HG03469 (cell line): ENCODE measurements at regions not wholly inside any gene's neighbourhood (a gene's known extent, or its start where the extent isn't known, plus 50 kb on each side); places are given as distances from the start of the nearest gene placed in this dataset.
A peak's percentile ranks its signal among the peaks of the same experiment; 100 is the strongest.

ENCODE experiments used
- ATAC-seq: cut with Tn5 transposase; IDR thresholded peaks from one replicate; pipeline ENCODE4 v1.9.1; 2021; ENCODE audit warnings: mild to moderate bottlenecking, moderate library complexity, moderate number of reproducible peaks; ENCODE audit not compliant: unreplicated experiment

- ATAC-seq, result no peak
These were observed 119.6 kb downstream of the MTX2 start for GRCh38 chr2:176388861-176389260.

GRCh38 chr2:176390276-176391147, 121.3 kb downstream of the MTX2 start:
- ATAC-seq, result no peak

GRCh38 chr2:176391148-176391419, 121.8 kb downstream of the MTX2 start:
- ATAC-seq, result no peak

- ATAC-seq, result no peak
These were observed 123.0 kb downstream of the MTX2 start for GRCh38 chr2:176392249-176392648.

- ATAC-seq, result no peak
These were observed 123.6 kb downstream of the MTX2 start for GRCh38 chr2:176392744-176393414.

GRCh38 chr2:176395273-176395854, 126.1 kb downstream of the MTX2 start:
- no peak for ATAC-seq

- no peak for ATAC-seq
These were observed 129.2 kb downstream of the MTX2 start for GRCh38 chr2:176398243-176399073.

GRCh38 chr2:176399074-176399598, 129.9 kb downstream of the MTX2 start:
- no peak for ATAC-seq

GRCh38 chr2:176405477-176405876, 136.2 kb downstream of the MTX2 start:
- peak; percentile 52 for ATAC-seq

GRCh38 chr2:176407706-176408105, 138.5 kb downstream of the MTX2 start:
- no peak for ATAC-seq

- no peak for ATAC-seq
These were observed 140.4 kb downstream of the MTX2 start for GRCh38 chr2:176409671-176410070.

- ATAC-seq, result no peak
These were observed 142.9 kb downstream of the MTX2 start for GRCh38 chr2:176412136-176412535.

GRCh38 chr2:176413786-176414185, 144.5 kb downstream of the MTX2 start:
- no peak for ATAC-seq

- ATAC-seq, result no peak
These were observed 145.4 kb downstream of the MTX2 start for GRCh38 chr2:176414641-176415040.

- no peak for ATAC-seq
These were observed 146.1 kb downstream of the MTX2 start for GRCh38 chr2:176415174-176415895.

- ATAC-seq, result no peak
These were observed 146.8 kb downstream of the MTX2 start for GRCh38 chr2:176415937-176416499.

GRCh38 chr2:176418768-176419167, 149.5 kb downstream of the MTX2 start:
- ATAC-seq, result no peak

- ATAC-seq, result no peak
These were observed 150.4 kb downstream of the MTX2 start for GRCh38 chr2:176419591-176420071.

- no peak for ATAC-seq
These were observed 152.2 kb downstream of the MTX2 start for GRCh38 chr2:176421297-176422050.
